Heart left ventricle (tissue), 13 donors: ENCODE measurements at regions not wholly inside any gene's neighbourhood (a gene's known extent, or its start where the extent isn't known, plus 50 kb on each side); places are given as distances from the start of the nearest gene placed in this dataset.

Source experiments
- POLR2A ChIP-seq, 2 donors: fragments of 450-650 bp; IDR thresholded peaks; one replicate each; pipeline ENCODE4 v1.6.1; 2017; ENCODE audit warnings: antibody characterized with exemption in 2 of 2, mild to moderate bottlenecking in 2 of 2, moderate library complexity in 2 of 2
- TF ChIP-seq, protein P1 (sequence below), 12 donors: fragments of 200-600 bp; sonication (generic) in 4 of 12; IDR thresholded peaks; one replicate each; pipeline versions ENCODE4 v1.5.0 to v1.8.0; 2018 to 2022; ENCODE audit warnings: antibody characterized with exemption in 12 of 12, mild to moderate bottlenecking in 5 of 12
- donor health status: ischemic (EF 13 %, LVEDD 7.1; RV severe dilation, severe dysfunction).
- donor health status: DM: no; HTN: yes; CAD: no.
- donor health status: DM: no; HTN: no; CAD: no.
- donor health status: ischemic (EF 25% LVEDD 6.9; RV normal size, moderate dysfunction).
- donor health status: ischemic (EF 25% LVEDD 5.7; RV mildly dilated, moderate dysfunction).
- donor health status: ischemic (EF 35%, LVEDD 5.7; RV mildly dilated, moderate dysfunction).
- donor health status: nonischemic (EF 11% LVEDD 7.7; RV severe dilation, severe dysfunction).
- donor health status: DM: yes; HTN: yes; CAD: no.
- donor health status: PGD.
- donor health status: ischemic (EF 29% LVEDD 5.4; RV normal size, mild dysfunction).
- donor health status: nonischemic (EF 23%, LVEDD 6.1; RV moderate dilation, normal function).

DNA sequence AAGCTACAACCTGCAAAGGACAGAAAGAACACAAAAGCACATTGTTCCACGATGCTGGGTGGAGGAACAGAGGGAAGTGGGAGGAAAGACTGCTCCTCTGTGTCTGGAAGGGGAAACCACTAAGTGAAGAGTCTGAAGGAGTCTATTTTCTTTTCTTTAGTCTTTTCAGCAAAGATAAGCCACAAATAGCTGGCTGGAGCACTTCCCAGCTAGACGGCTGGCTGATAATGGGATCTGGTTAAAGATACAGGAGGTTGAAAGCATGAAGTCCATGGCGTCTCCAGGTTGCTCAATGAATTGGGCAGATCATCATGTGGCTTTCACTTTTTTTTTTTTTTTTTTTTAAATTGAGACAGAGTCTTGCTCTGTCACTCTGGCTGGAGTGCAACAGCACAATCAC, 154.0 kb upstream of the KCNG1 start:
- TF ChIP-seq, protein P1, sequence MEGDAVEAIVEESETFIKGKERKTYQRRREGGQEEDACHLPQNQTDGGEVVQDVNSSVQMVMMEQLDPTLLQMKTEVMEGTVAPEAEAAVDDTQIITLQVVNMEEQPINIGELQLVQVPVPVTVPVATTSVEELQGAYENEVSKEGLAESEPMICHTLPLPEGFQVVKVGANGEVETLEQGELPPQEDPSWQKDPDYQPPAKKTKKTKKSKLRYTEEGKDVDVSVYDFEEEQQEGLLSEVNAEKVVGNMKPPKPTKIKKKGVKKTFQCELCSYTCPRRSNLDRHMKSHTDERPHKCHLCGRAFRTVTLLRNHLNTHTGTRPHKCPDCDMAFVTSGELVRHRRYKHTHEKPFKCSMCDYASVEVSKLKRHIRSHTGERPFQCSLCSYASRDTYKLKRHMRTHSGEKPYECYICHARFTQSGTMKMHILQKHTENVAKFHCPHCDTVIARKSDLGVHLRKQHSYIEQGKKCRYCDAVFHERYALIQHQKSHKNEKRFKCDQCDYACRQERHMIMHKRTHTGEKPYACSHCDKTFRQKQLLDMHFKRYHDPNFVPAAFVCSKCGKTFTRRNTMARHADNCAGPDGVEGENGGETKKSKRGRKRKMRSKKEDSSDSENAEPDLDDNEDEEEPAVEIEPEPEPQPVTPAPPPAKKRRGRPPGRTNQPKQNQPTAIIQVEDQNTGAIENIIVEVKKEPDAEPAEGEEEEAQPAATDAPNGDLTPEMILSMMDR (IDR thresholded peaks at IDR 0.05) = no peak
- no peak for TF ChIP-seq POLR2A (IDR thresholded peaks at IDR 0.05)
